Muscle of back (tissue), 3 donors: ENCODE measurements at regions not wholly inside any gene's neighbourhood (a gene's known extent, or its start where the extent isn't known, plus 50 kb on each side); places are given as distances from the start of the nearest gene placed in this dataset.
A peak's percentile ranks its signal among the peaks of the same experiment; 100 is the strongest.
"Not testable (repeated sequence)": the region's sequence is repeated elsewhere in the genome, so short reads cannot be mapped to it uniquely, and the experiment has no call there.

Source experiments
- DNase-seq, 3 donors: peaks; one replicate each; pipeline versions ENCODE4 v3.0.0 to v3.0.0-alpha.2; 2013

- DNase-seq, result no peak
Measured at GRCh38 chr17:36845916-36846315, 91.4 kb upstream of the LHX1 start.

GRCh38 chr17:36846410-36847292 lies 90.6 kb upstream of the LHX1 start:
- DNase-seq, result no peak

- DNase-seq, result no peak
Measured at GRCh38 chr17:36848008-36848902, 89.0 kb upstream of the LHX1 start.

GRCh38 chr17:36849020-36849419 lies 88.3 kb upstream of the LHX1 start:
- DNase-seq, result not testable (repeated sequence)

GRCh38 chr17:36849871-36850348 lies 87.4 kb upstream of the LHX1 start:
- peak in 1 of 3 donors; percentile 33 for DNase-seq

- peak in 1 of 3 donors; percentile 46 for DNase-seq
Measured at GRCh38 chr17:36850790-36851189, 86.5 kb upstream of the LHX1 start.

GRCh38 chr17:36851250-36851649 lies 86.0 kb upstream of the LHX1 start:
- DNase-seq, result no peak

GRCh38 chr17:36852478-36852877 lies 84.8 kb upstream of the LHX1 start:
- not testable (repeated sequence) for DNase-seq

- DNase-seq, result no peak
Measured at GRCh38 chr17:36854982-36855381, 82.3 kb upstream of the LHX1 start.

- DNase-seq, result no peak
Measured at GRCh38 chr17:36855459-36855858, 81.8 kb upstream of the LHX1 start.

GRCh38 chr17:36856222-36856621 lies 81.1 kb upstream of the LHX1 start:
- no peak for DNase-seq

- DNase-seq, result peak in 1 of 3 donors; percentile 11
Measured at GRCh38 chr17:36856903-36857381, 80.3 kb upstream of the LHX1 start.

- no peak for DNase-seq
Measured at GRCh38 chr17:36857698-36858097, 79.6 kb upstream of the LHX1 start.

- no peak for DNase-seq
Measured at GRCh38 chr17:36858119-36859002, 78.9 kb upstream of the LHX1 start.

- peak in 1 of 3 donors; percentile 17 for DNase-seq
Measured at GRCh38 chr17:36859003-36859300, 78.3 kb upstream of the LHX1 start.

GRCh38 chr17:36859706-36860105 lies 77.6 kb upstream of the LHX1 start:
- DNase-seq, result peak in 1 of 3 donors; percentile 45

GRCh38 chr17:36861531-36861930 lies 75.7 kb upstream of the LHX1 start:
- DNase-seq, result no peak

- DNase-seq, result no peak
Measured at GRCh38 chr17:36862116-36862920, 75.0 kb upstream of the LHX1 start.

- no peak for DNase-seq
Measured at GRCh38 chr17:36863131-36863530, 74.1 kb upstream of the LHX1 start.
